ENCODE measurements at regions not wholly inside any gene's neighbourhood (a gene's known extent, or its start where the extent isn't known, plus 50 kb on each side); places are given as distances from the start of the nearest gene placed in this dataset.

DNA sequence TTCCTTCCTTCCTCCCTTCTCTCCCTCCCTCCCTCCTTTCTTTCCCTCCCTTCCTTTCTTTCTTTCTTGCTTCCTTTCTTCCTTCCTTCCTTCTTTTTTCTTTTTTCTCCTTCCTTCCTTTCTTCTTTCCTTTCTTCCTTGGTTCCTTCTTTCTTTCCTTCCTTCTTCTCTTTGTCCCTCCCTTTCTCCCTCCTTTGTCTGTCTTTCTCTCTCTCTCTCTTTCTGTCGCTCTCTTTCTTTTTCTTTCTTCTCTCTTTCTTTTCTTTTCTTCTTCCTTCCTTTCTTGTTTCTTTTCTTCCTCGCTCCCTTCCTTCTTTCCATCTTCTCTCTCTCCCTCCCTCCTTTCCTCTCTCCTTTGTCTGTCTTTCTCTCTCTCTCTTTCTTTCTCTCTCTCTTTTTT, 601.9 kb upstream of the JAG1 start:
- no peaks in the 10 kb centered on the region for H3K36me3 ChIP-seq
- H3K9me3 ChIP-seq = no peaks in the 10 kb centered on the region
- 93 to 99% (median 97%) methylated on average over 2 of the region's 2 CpGs for WGBS, 4 donors
- H3K4me3 ChIP-seq = no peak overlapping the region
- H3K27ac ChIP-seq = no peak overlapping the region
- no peak for TF ChIP-seq POLR2A (IDR thresholded peaks at IDR 0.05)
- DNase-seq (no peak), ATAC-seq (no peak)
- no peaks in the 10 kb centered on the region for H3K27me3 ChIP-seq
- intact Hi-C loops (cut with DNase I) = loop anchor here in 8 of 10 donors (2.0 to 10.0 kb wide), 8 partner anchors 269 to 811 kb away; partner anchors contain the start of gene JAG1 (in 1 of the 8)
- H3K4me1 ChIP-seq = peaks cover 0 to 10% (median 2%) of the 10 kb centered on the region in 12 donors

DNA sequence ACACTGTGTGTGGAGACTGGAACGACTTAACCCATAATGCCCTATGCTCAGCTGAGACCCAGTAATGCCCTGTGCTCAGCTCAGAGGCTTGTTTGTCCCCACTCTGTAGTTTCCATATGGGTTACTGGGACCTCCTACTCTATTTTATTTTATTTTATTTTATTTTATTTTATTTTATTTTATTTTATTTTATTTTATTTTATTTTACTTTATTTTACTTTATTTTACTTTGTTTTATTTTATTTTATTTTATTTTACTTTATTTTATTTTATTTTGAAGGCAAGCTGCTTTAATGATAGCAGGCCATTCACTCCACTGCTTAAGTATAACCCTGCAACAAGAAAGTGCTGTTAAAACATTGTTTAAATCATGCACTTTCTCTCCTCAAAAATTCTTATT, 603.4 kb upstream of the JAG1 start:
- no peak for TF ChIP-seq POLR2A (IDR thresholded peaks at IDR 0.05)
- TF ChIP-seq, protein P1, sequence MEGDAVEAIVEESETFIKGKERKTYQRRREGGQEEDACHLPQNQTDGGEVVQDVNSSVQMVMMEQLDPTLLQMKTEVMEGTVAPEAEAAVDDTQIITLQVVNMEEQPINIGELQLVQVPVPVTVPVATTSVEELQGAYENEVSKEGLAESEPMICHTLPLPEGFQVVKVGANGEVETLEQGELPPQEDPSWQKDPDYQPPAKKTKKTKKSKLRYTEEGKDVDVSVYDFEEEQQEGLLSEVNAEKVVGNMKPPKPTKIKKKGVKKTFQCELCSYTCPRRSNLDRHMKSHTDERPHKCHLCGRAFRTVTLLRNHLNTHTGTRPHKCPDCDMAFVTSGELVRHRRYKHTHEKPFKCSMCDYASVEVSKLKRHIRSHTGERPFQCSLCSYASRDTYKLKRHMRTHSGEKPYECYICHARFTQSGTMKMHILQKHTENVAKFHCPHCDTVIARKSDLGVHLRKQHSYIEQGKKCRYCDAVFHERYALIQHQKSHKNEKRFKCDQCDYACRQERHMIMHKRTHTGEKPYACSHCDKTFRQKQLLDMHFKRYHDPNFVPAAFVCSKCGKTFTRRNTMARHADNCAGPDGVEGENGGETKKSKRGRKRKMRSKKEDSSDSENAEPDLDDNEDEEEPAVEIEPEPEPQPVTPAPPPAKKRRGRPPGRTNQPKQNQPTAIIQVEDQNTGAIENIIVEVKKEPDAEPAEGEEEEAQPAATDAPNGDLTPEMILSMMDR (IDR thresholded peaks at IDR 0.05) = no peak
- Histone ChIP-seq H3K4me1 (peaks cover 0 to 10% (median 2%) of the 10 kb centered on the region in 12 donors), H3K27me3 (no peaks in the 10 kb centered on the region), H3K36me3 (no peaks in the 10 kb centered on the region), H3K9me3 (no peaks in the 10 kb centered on the region), H3K4me3 (no peak overlapping the region), H3K27ac (no peak overlapping the region)
- ATAC-seq (no peak), DNase-seq (no peak)
- WGBS, 4 donors = 62 to 79% (median 65%) methylated on average over 1 of the region's 1 CpG
- intact Hi-C loops (cut with DNase I) = loop anchor here in 3 of 10 donors (2.0 to 10.0 kb wide), 6 partner anchors 268 to 812 kb away; partner anchors contain the start of gene JAG1 (in 1 of the 3)

DNA sequence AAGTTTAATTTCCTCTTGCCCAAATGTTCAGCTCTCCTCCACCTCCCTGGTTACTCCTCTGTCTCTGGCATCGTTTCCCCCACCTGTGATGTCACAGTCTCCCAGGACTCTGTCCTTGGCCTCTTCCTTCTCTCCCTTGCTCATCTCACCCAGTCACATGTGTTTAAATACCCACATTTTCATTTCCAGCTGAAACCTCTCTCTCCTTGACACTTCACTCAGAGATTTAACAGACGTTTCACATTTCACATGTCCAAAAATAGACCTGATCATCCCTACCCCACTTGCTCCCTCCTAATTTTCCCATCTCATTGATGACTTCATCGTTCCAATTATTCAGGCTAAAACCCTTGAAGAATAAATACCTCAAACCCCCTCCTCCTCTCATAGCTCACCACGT, 604.1 kb upstream of the JAG1 start:
- Histone ChIP-seq H3K27me3 (no peaks in the 10 kb centered on the region), H3K27ac (no peak overlapping the region), H3K4me1 (peaks cover 0 to 10% (median 2%) of the 10 kb centered on the region in 12 donors), H3K9me3 (no peaks in the 10 kb centered on the region), H3K4me3 (no peak overlapping the region), H3K36me3 (no peaks in the 10 kb centered on the region)
- WGBS, 4 donors = 67 to 73% (median 70%) methylated on average over 4 of the region's 4 CpGs
- TF ChIP-seq, protein P1 (IDR thresholded peaks at IDR 0.05) = no peak
- TF ChIP-seq POLR2A (IDR thresholded peaks at IDR 0.05) = no peak
- ATAC-seq = no peak
- DNase-seq = no peak
- intact Hi-C loops (cut with DNase I) = loop anchor here in 3 of 10 donors (2.0 to 10.0 kb wide), 6 partner anchors 267 to 813 kb away; partner anchors contain the start of gene JAG1 (in 1 of the 3)

DNA sequence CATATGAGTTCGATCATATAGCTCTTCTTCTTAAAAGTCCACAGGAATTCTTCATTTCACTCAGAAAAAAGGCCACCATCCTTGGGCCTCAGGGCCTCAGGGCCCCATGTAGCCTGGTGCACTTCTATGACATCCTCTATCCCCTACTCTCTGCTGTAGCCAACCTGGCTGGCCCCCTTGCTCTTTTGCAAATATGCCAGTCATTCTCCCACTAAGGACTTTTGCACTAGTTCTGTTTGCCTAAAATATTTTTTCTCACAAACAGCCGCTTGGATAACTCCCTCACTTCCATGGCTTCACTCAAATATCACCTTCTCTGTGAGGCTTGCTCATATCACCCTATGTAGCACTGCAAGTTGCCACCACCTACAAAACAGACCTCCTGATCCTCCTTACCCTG, 604.7 kb upstream of the JAG1 start:
- intact Hi-C loops (cut with DNase I) = loop anchor here in 3 of 10 donors (5.0 to 10.0 kb wide), 5 partner anchors 266 to 814 kb away; partner anchors contain the start of gene JAG1 (in 1 of the 3)
- no peaks in the 10 kb centered on the region for H3K27me3 ChIP-seq
- no peak overlapping the region for H3K27ac ChIP-seq
- no peak for ATAC-seq
- DNase-seq = no peak
- WGBS, 4 donors = 97 to 100% (median 99%) methylated on average over 2 of the region's 2 CpGs
- TF ChIP-seq POLR2A (IDR thresholded peaks at IDR 0.05) = no peak
- TF ChIP-seq, protein P1 (IDR thresholded peaks at IDR 0.05) = no peak
- no peak overlapping the region for H3K4me3 ChIP-seq
- peaks cover 0 to 10% (median 2%) of the 10 kb centered on the region in 12 donors for H3K4me1 ChIP-seq
- no peaks in the 10 kb centered on the region for H3K36me3 ChIP-seq
- H3K9me3 ChIP-seq = no peaks in the 10 kb centered on the region

DNA sequence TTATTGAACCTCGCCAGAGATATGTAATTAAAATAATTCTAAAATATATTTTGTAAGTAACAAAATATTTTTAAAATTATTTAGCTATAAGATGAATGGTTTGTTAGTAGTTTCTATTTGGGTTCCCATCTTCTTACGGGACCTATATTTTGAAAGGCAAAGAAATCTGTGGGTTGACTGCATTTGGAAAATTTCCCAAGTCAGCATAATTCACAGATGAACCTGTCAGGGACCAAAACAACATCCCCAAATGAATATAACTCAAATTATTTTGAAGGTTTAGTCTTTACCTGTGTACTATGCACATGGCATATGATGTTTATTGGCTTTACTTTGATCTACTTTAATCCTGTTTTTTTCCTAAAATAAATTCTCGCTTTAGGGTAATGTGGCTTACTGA, 607.4 kb upstream of the JAG1 start:
- 93 to 97% (median 94%) methylated on average over 3 of the region's 3 CpGs for WGBS, 4 donors
- ATAC-seq = no peak

More for the DNA sequence above, 607.4 kb upstream of the JAG1 start:
- Histone ChIP-seq H3K27me3 (no peaks in the 10 kb centered on the region), H3K9me3 (no peaks in the 10 kb centered on the region), H3K4me1 (no peaks in the 10 kb centered on the region), H3K27ac (no peak overlapping the region), H3K4me3 (no peak overlapping the region), H3K36me3 (no peaks in the 10 kb centered on the region)
- TF ChIP-seq, protein P1 (IDR thresholded peaks at IDR 0.05) = no peak
- TF ChIP-seq POLR2A (IDR thresholded peaks at IDR 0.05) = no peak
- DNase-seq = no peak
- intact Hi-C loops (cut with DNase I) = loop anchor here in 1 of 10 donors (10.0 kb wide), 1 partner anchor 264 kb away; no protein-coding TSS in a partner anchor
